ENCODE measurements at regions not wholly inside any gene's neighbourhood (a gene's known extent, or its start where the extent isn't known, plus 50 kb on each side); places are given as distances from the start of the nearest gene placed in this dataset.
"Not testable (repeated sequence)": the region's sequence is repeated elsewhere in the genome, so short reads cannot be mapped to it uniquely, and the experiment has no call there.

- no peak for ATAC-seq
- no peak overlapping the region for H3K27ac Mint-ChIP-seq
- ChIA-PET CTCF (no interaction called here), POLR2A (no interaction called here)
- no peak overlapping the region for H3K4me3 Mint-ChIP-seq
- no peaks in the 10 kb centered on the region for H3K36me3 Mint-ChIP-seq (ENCODE audit: low read depth)
- peaks cover 5% of the 10 kb centered on the region for H3K27me3 Mint-ChIP-seq
- no peak for DNase-seq
- H3K4me1 Mint-ChIP-seq, result no peaks in the 10 kb centered on the region
- intact Hi-C loops (cut with DNase I, micrococcal nuclease), result no loop called here
- H3K9me3 Mint-ChIP-seq (ENCODE audit: low read depth), result peaks cover 3% of the 10 kb centered on the region
These were observed 778.5 kb downstream of the NTRK3 start for GRCh38 chr15:87477737-87478686.

GRCh38 chr15:87477026-87477425 lies 779.5 kb downstream of the NTRK3 start:
- peaks cover 1% of the 10 kb centered on the region for H3K9me3 Mint-ChIP-seq (ENCODE audit: low read depth)
- ChIA-PET CTCF (no interaction called here), POLR2A (no interaction called here)
- intact Hi-C loops (cut with DNase I, micrococcal nuclease), result no loop called here
- H3K4me3 Mint-ChIP-seq, result no peak overlapping the region
- H3K4me1 Mint-ChIP-seq, result no peaks in the 10 kb centered on the region
- no peaks in the 10 kb centered on the region for H3K36me3 Mint-ChIP-seq (ENCODE audit: low read depth)
- H3K27ac Mint-ChIP-seq, result no peak overlapping the region
- DNase-seq, result no peak
- H3K27me3 Mint-ChIP-seq, result peaks cover 4% of the 10 kb centered on the region
- no peak for ATAC-seq

GRCh38 chr15:87470923-87471322 lies 785.6 kb downstream of the NTRK3 start:
- ATAC-seq, result no peak
- no peaks in the 10 kb centered on the region for H3K36me3 Mint-ChIP-seq (ENCODE audit: low read depth)
- H3K9me3 Mint-ChIP-seq (ENCODE audit: low read depth), result no peaks in the 10 kb centered on the region

GRCh38 chr15:87463956-87464355 lies 792.6 kb downstream of the NTRK3 start:
- H3K27me3 Mint-ChIP-seq; H3K27ac Mint-ChIP-seq; H3K36me3 Mint-ChIP-seq (ENCODE audit: low read depth); ATAC-seq; H3K4me3 Mint-ChIP-seq; H3K9me3 Mint-ChIP-seq (ENCODE audit: low read depth); POLR2A ChIA-PET; H3K4me1 Mint-ChIP-seq; DNase-seq; CTCF ChIA-PET; intact Hi-C loops (cut with DNase I, micrococcal nuclease): not testable (repeated sequence)

More at GRCh38 chr15:87470923-87471322, 785.6 kb downstream of the NTRK3 start:
- H3K27me3 Mint-ChIP-seq, result no peaks in the 10 kb centered on the region
- POLR2A ChIA-PET, result no interaction called here
- CTCF ChIA-PET, result no interaction called here
- intact Hi-C loops (cut with DNase I, micrococcal nuclease), result no loop called here
- no peak overlapping the region for H3K27ac Mint-ChIP-seq
- H3K4me3 Mint-ChIP-seq, result no peak overlapping the region
- no peaks in the 10 kb centered on the region for H3K4me1 Mint-ChIP-seq
- no peak for DNase-seq

- no peak for ATAC-seq
- Mint-ChIP-seq H3K4me3 (no peak overlapping the region), H3K36me3 (ENCODE audit: low read depth) (no peaks in the 10 kb centered on the region), H3K27ac (no peak overlapping the region), H3K9me3 (ENCODE audit: low read depth) (no peaks in the 10 kb centered on the region), H3K4me1 (no peaks in the 10 kb centered on the region), H3K27me3 (peaks cover 5% of the 10 kb centered on the region)
- intact Hi-C loops (cut with DNase I, micrococcal nuclease), result no loop called here
- ChIA-PET CTCF (no interaction called here), POLR2A (no interaction called here)
- no peak for DNase-seq
These were observed 794.9 kb downstream of the NTRK3 start for GRCh38 chr15:87461631-87462030.

GRCh38 chr15:87454860-87455259 lies 801.7 kb downstream of the NTRK3 start:
- Mint-ChIP-seq H3K4me3 (no peak overlapping the region), H3K9me3 (ENCODE audit: low read depth) (no peaks in the 10 kb centered on the region), H3K36me3 (ENCODE audit: low read depth) (no peaks in the 10 kb centered on the region), H3K27ac (no peak overlapping the region), H3K27me3 (peaks cover 5% of the 10 kb centered on the region), H3K4me1 (no peaks in the 10 kb centered on the region)
- ChIA-PET CTCF (interaction anchor here (0.6 kb wide), 1 partner anchor 45 kb away, joined by 3 read pairs; no protein-coding TSS in a partner anchor), POLR2A (no interaction called here)
- intact Hi-C loops (cut with DNase I, micrococcal nuclease), result no loop called here
- ATAC-seq, result no peak
- DNase-seq, result no peak

- POLR2A ChIA-PET, result no interaction called here
- CTCF ChIA-PET, result no interaction called here
- Mint-ChIP-seq H3K4me1 (no peaks in the 10 kb centered on the region), H3K36me3 (ENCODE audit: low read depth) (no peaks in the 10 kb centered on the region), H3K27ac (no peak overlapping the region), H3K9me3 (ENCODE audit: low read depth) (peaks cover 4% of the 10 kb centered on the region), H3K4me3 (no peak overlapping the region), H3K27me3 (no peaks in the 10 kb centered on the region)
- intact Hi-C loops (cut with DNase I, micrococcal nuclease), result no loop called here
- ATAC-seq, result no peak
- no peak for DNase-seq
These were observed 806.2 kb downstream of the NTRK3 start for GRCh38 chr15:87450314-87450713.

GRCh38 chr15:87439090-87439489 lies 817.4 kb downstream of the NTRK3 start:
- H3K36me3 Mint-ChIP-seq (ENCODE audit: low read depth), result no peaks in the 10 kb centered on the region
- H3K27ac Mint-ChIP-seq, result no peak overlapping the region
- no peaks in the 10 kb centered on the region for H3K4me1 Mint-ChIP-seq
- ATAC-seq (no peak), DNase-seq (no peak)
- POLR2A ChIA-PET, result no interaction called here
- no peak overlapping the region for H3K4me3 Mint-ChIP-seq
- no peaks in the 10 kb centered on the region for H3K9me3 Mint-ChIP-seq (ENCODE audit: low read depth)
- intact Hi-C loops (cut with DNase I, micrococcal nuclease), result no loop called here
- CTCF ChIA-PET, result no interaction called here
- no peaks in the 10 kb centered on the region for H3K27me3 Mint-ChIP-seq

- DNase-seq, result no peak
- Mint-ChIP-seq H3K9me3 (ENCODE audit: low read depth) (no peaks in the 10 kb centered on the region), H3K4me1 (no peaks in the 10 kb centered on the region), H3K4me3 (no peak overlapping the region), H3K27ac (no peak overlapping the region), H3K36me3 (ENCODE audit: low read depth) (no peaks in the 10 kb centered on the region), H3K27me3 (peaks cover 2% of the 10 kb centered on the region)
- intact Hi-C loops (cut with DNase I, micrococcal nuclease), result no loop called here
- ATAC-seq, result no peak
- ChIA-PET POLR2A (no interaction called here), CTCF (no interaction called here)
These were observed 822.7 kb downstream of the NTRK3 start for GRCh38 chr15:87433871-87434270.

- CTCF ChIA-PET, result no interaction called here
- DNase-seq, result no peak
- POLR2A ChIA-PET, result no interaction called here
- Mint-ChIP-seq H3K4me3 (no peak overlapping the region), H3K36me3 (ENCODE audit: low read depth) (no peaks in the 10 kb centered on the region), H3K27ac (no peak overlapping the region), H3K27me3 (peaks cover 5% of the 10 kb centered on the region), H3K9me3 (ENCODE audit: low read depth) (no peaks in the 10 kb centered on the region), H3K4me1 (no peaks in the 10 kb centered on the region)
- intact Hi-C loops (cut with DNase I, micrococcal nuclease), result no loop called here
- no peak for ATAC-seq
These were observed 826.8 kb downstream of the NTRK3 start for GRCh38 chr15:87429754-87430153.

GRCh38 chr15:87420017-87420416 lies 836.5 kb downstream of the NTRK3 start:
- no peak overlapping the region for H3K27ac Mint-ChIP-seq
- ATAC-seq, result no peak
- no peaks in the 10 kb centered on the region for H3K27me3 Mint-ChIP-seq
- intact Hi-C loops (cut with DNase I, micrococcal nuclease), result no loop called here
- H3K4me3 Mint-ChIP-seq, result no peak overlapping the region
- DNase-seq, result no peak
- H3K36me3 Mint-ChIP-seq (ENCODE audit: low read depth), result no peaks in the 10 kb centered on the region
- POLR2A ChIA-PET, result no interaction called here
- H3K9me3 Mint-ChIP-seq (ENCODE audit: low read depth), result peaks cover 2% of the 10 kb centered on the region
- CTCF ChIA-PET, result no interaction called here
- H3K4me1 Mint-ChIP-seq, result no peaks in the 10 kb centered on the region

- Mint-ChIP-seq H3K27ac (no peak overlapping the region), H3K4me3 (no peak overlapping the region), H3K4me1 (no peaks in the 10 kb centered on the region), H3K9me3 (ENCODE audit: low read depth) (peaks cover 2% of the 10 kb centered on the region), H3K27me3 (no peaks in the 10 kb centered on the region), H3K36me3 (ENCODE audit: low read depth) (no peaks in the 10 kb centered on the region)
- intact Hi-C loops (cut with DNase I, micrococcal nuclease), result no loop called here
- ChIA-PET CTCF (no interaction called here), POLR2A (no interaction called here)
- DNase-seq (no peak), ATAC-seq (no peak)
These were observed 837.2 kb downstream of the NTRK3 start for GRCh38 chr15:87419344-87419743.
